ENCODE measurements at regions not wholly inside any gene's neighbourhood (a gene's known extent, or its start where the extent isn't known, plus 50 kb on each side); places are given as distances from the start of the nearest gene placed in this dataset.

DNA sequence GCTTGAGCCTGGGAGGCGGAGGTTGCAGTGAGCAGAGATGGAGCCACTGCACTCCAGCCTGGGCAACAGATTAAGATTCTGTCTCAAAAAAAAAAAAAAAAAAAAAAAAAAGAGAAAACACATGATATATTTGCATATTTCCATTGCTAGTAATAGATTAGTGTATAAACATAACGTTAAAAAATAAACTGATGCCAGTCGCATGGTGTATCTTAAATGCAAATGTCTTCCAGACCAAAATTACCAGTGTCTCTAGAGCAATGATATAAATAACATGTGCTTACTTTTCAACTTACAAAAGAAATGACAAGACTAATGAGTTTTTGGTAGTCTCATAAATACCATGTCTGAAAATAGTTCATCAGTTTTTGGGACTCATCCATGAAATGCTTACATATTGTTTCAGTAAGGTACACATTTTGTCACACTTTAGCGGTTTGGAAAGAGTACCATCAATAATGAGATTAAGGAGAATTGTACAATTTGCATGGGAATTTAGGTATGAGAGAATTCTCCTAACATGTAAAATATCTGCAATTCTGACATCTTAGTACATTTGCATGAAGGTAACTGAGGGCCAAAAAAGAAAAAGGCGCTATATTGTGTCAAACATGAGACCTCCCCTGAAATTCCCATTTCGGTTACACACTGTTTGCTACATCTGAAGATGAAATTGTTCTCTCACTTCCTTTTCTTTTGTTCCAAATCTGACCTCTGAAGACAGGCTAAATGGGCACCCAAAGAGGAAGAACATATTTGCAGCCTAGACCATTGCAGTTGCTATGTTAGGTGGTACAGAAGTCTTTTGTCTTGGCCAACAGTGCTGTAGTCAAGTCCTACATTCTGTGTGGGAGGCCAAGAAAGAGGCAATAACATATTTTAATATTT lies 51.5 kb upstream of the PIP4K2A start:
- FAIRE-seq (no peak), DNase-seq (ENCODE audit: low read depth) (no peak)
- Histone ChIP-seq H3K4me3 (ENCODE audit: low read depth, low read length) (no peak overlapping the region), H3K36me3 (ENCODE audit: control insufficient read depth, insufficient read depth, low read length) (no peaks in the 10 kb centered on the region), H3K27me3 (ENCODE audit: control insufficient read depth, insufficient read depth, low read length) (no peaks in the 10 kb centered on the region)
- TF ChIP-seq, protein P1, sequence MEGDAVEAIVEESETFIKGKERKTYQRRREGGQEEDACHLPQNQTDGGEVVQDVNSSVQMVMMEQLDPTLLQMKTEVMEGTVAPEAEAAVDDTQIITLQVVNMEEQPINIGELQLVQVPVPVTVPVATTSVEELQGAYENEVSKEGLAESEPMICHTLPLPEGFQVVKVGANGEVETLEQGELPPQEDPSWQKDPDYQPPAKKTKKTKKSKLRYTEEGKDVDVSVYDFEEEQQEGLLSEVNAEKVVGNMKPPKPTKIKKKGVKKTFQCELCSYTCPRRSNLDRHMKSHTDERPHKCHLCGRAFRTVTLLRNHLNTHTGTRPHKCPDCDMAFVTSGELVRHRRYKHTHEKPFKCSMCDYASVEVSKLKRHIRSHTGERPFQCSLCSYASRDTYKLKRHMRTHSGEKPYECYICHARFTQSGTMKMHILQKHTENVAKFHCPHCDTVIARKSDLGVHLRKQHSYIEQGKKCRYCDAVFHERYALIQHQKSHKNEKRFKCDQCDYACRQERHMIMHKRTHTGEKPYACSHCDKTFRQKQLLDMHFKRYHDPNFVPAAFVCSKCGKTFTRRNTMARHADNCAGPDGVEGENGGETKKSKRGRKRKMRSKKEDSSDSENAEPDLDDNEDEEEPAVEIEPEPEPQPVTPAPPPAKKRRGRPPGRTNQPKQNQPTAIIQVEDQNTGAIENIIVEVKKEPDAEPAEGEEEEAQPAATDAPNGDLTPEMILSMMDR (IDR thresholded peaks at IDR 0.05; ENCODE audit: insufficient read depth, low read length, severe bottlenecking): no peak

DNA sequence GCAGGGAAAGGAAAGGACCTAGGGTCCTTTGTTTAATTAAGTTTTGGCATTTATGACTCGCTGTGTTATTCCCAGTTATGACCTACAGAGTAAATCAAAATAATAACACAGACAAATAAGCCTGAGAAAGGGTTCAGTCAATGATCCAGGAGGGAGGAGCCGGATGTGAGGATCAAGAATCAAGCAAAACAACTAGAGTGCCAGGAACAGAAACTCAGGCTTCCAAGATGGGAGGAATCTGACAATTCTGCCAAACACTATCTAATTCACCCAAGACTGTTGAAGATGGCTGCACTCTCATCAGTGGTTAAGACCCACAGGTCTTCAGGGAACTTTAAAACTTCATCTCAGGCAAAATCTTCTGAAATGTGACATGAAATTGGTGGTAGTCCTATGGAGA lies 50.3 kb upstream of the PIP4K2A start:
- no peaks in the 10 kb centered on the region for H3K27me3 ChIP-seq (ENCODE audit: control insufficient read depth, insufficient read depth, low read length)

More for the DNA sequence above, 50.3 kb upstream of the PIP4K2A start:
- FAIRE-seq (no peak), DNase-seq (ENCODE audit: low read depth) (no peak)
- TF ChIP-seq, protein P1 (IDR thresholded peaks at IDR 0.05; ENCODE audit: insufficient read depth, low read length, severe bottlenecking): no peak
- H3K4me3 ChIP-seq (ENCODE audit: low read depth, low read length): no peak overlapping the region
- H3K36me3 ChIP-seq (ENCODE audit: control insufficient read depth, insufficient read depth, low read length): no peaks in the 10 kb centered on the region

All from bronchial epithelial cell (primary cell).